ENCODE measurements at regions not wholly inside any gene's neighbourhood (a gene's known extent, or its start where the extent isn't known, plus 50 kb on each side); places are given as distances from the start of the nearest gene placed in this dataset.

DNA sequence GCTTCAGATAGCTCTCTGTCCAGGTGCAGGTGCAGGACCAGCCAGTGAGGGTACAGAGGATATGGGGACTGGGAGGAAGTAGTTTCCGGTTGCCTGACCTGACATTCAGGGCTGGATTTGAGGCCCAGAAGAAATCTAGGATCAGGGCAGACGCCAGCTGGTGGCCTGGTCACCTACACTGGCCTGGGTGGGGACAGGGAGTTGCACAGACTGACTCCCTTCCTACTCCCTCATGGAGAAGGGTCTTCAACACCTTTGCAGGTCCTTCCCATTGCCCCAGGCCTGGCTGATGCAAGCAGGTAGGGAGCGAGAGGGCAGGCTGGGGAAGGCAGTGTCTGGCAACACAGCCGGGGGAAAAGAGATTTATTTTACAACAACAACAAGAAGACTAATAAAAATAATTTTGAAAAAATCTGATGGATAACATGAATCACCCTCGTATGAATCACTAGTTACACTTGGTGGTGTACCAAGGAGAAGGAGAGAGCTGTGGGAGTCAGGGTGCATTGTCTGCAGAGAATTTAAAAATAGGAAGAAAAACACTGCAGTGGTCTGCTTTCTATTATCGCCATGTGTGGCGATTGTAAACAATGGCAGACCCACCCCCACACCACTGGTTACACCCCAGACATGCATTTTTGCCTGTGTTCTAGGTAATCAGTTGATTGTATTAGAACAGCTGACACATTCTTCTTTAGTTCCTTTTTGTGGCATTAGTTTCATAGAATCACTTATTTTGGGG, 62.3 kb upstream of the SNX9 start:
- no peak overlapping the region for H3K4me3 ChIP-seq
- no peaks in the 10 kb centered on the region for H3K27me3 ChIP-seq
- peak overlapping the region in 2 of 5 donors; percentile 32 to 46 for H3K27ac ChIP-seq
- no peaks in the 10 kb centered on the region for H3K36me3 ChIP-seq (replicated peaks in 1 of 2)
- intact Hi-C loops (cut with DNase I), result loop anchor here in 1 of 2 donors (5.0 kb wide), 1 partner anchor 312 kb away; no protein-coding TSS in a partner anchor
- TF ChIP-seq, protein P1, sequence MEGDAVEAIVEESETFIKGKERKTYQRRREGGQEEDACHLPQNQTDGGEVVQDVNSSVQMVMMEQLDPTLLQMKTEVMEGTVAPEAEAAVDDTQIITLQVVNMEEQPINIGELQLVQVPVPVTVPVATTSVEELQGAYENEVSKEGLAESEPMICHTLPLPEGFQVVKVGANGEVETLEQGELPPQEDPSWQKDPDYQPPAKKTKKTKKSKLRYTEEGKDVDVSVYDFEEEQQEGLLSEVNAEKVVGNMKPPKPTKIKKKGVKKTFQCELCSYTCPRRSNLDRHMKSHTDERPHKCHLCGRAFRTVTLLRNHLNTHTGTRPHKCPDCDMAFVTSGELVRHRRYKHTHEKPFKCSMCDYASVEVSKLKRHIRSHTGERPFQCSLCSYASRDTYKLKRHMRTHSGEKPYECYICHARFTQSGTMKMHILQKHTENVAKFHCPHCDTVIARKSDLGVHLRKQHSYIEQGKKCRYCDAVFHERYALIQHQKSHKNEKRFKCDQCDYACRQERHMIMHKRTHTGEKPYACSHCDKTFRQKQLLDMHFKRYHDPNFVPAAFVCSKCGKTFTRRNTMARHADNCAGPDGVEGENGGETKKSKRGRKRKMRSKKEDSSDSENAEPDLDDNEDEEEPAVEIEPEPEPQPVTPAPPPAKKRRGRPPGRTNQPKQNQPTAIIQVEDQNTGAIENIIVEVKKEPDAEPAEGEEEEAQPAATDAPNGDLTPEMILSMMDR (IDR thresholded peaks at IDR 0.05), result no peak
- TF ChIP-seq POLR2A (IDR thresholded peaks at IDR 0.05), result no peak
- no peaks in the 10 kb centered on the region for H3K9me3 ChIP-seq (replicated peaks in 1 of 3)
- 64 to 77% (median 67%) methylated on average over 7 of the region's 7 CpGs for WGBS, 4 donors
- peaks cover 30 to 49% of the 10 kb centered on the region in 2 donors for H3K4me1 ChIP-seq (replicated peaks in 1 of 2)
- DNase-seq, result no peak

DNA sequence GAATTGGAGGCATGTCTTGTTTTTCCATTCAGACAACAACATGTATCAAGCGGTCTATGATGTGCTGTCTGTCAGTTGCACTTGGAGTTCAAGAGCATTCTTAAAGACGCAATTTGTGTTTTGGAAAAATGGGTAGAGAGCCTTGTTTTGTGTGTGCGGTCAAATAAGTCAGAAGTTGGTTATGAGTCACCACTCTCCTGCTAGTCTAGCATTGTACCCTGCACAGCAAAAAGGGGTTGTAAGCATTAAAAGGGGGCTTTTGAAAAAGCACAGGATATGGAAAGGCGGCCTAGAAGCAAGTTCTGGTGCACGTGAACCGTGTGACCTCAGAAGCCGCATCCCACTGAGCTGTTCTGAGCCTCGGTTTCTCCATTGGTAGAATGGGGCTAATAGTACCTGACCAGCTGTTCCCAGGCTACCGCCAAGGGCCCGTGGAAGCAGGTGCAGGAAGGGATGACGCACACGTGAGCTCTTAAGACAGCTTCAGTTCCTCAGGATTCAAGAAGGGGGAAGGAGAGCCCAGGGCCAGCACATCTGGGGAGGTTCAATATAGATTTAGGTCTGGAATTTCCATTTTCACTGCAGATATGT, 61.6 kb upstream of the SNX9 start:
- Histone ChIP-seq H3K27me3 (no peaks in the 10 kb centered on the region), H3K4me3 (no peak overlapping the region), H3K9me3 (replicated peaks in 1 of 3) (no peaks in the 10 kb centered on the region), H3K4me1 (replicated peaks in 1 of 2) (peaks cover 30 to 49% of the 10 kb centered on the region in 2 donors), H3K36me3 (replicated peaks in 1 of 2) (no peaks in the 10 kb centered on the region), H3K27ac (peak overlapping the region in 2 of 5 donors; percentile 32 to 46)
- intact Hi-C loops (cut with DNase I), result loop anchor here in 1 of 2 donors (5.0 kb wide), 1 partner anchor 311 kb away; no protein-coding TSS in a partner anchor
- 72 to 87% (median 82%) methylated on average over 12 of the region's 12 CpGs for WGBS, 4 donors
- no peak for TF ChIP-seq POLR2A (IDR thresholded peaks at IDR 0.05)
- TF ChIP-seq, protein P1 (IDR thresholded peaks at IDR 0.05), result no peak
- DNase-seq, result no peak

DNA sequence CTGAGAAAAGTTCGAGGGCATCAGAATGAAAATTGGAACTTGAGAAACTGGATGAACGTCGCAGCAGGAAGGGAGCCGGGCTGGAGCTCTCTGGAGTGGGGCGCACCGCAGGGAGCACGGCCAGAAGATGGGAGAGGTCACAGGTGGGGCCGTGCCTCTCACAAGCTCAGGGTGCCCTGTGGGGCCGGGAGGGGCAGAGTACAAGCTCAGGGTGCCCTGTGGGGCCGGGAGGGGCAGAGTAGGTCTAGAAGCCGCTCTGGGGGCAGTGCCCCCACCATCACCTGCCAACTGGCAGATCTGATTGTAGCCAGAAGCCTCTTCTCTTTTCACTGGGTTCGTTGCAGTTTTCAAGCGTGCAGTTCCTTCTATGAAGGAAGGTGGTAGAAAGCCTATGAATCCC, 61.1 kb upstream of the SNX9 start:
- no peaks in the 10 kb centered on the region for H3K9me3 ChIP-seq (replicated peaks in 1 of 3)
- 75 to 92% (median 88%) methylated on average over 12 to 13 of the region's 13 CpGs for WGBS, 4 donors
- H3K4me3 ChIP-seq, result no peak overlapping the region
- H3K27me3 ChIP-seq, result no peaks in the 10 kb centered on the region
- TF ChIP-seq, protein P1 (IDR thresholded peaks at IDR 0.05), result no peak
- TF ChIP-seq POLR2A (IDR thresholded peaks at IDR 0.05), result no peak
- DNase-seq, result peak in 1 of 7 donors; percentile 48
- peaks cover 28 to 47% of the 10 kb centered on the region in 2 donors for H3K4me1 ChIP-seq (replicated peaks in 1 of 2)
- no peaks in the 10 kb centered on the region for H3K36me3 ChIP-seq (replicated peaks in 1 of 2)
- intact Hi-C loops (cut with DNase I), result loop anchor here in 1 of 2 donors (5.0 kb wide), 1 partner anchor 310 kb away; no protein-coding TSS in a partner anchor
- peak overlapping the region in 2 of 5 donors; percentile 32 to 46 for H3K27ac ChIP-seq

DNA sequence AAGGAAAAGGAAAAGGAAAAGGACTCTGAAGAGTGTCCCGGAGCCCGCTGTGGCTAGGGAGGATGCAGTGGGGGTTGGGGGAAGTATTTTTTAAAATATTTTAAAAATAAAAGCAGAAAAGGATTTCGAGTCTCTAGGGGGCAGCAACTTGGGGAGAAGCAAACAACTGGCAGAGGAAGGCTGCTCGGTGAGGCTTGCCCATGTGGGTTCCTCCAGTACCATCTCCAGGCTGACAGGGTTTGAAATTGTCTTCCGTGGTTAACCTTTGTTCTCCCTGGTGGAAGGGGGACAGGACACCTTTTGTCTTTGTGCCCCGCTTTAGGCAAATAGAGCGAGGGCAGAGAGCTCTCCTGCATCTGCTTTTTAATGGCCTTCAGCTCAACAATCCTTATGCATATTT, 60.4 kb upstream of the SNX9 start:
- Histone ChIP-seq H3K4me3 (no peak overlapping the region), H3K27me3 (no peaks in the 10 kb centered on the region), H3K9me3 (replicated peaks in 1 of 3) (no peaks in the 10 kb centered on the region), H3K36me3 (replicated peaks in 1 of 2) (no peaks in the 10 kb centered on the region), H3K4me1 (replicated peaks in 1 of 2) (peaks cover 27 to 44% of the 10 kb centered on the region in 2 donors), H3K27ac (peak overlapping the region in 2 of 5 donors; percentile 80)
- intact Hi-C loops (cut with DNase I), result loop anchor here in 1 of 2 donors (5.0 kb wide), 1 partner anchor 310 kb away; no protein-coding TSS in a partner anchor
- 59 to 63% (median 60%) methylated on average over 7 of the region's 7 CpGs for WGBS, 4 donors
- TF ChIP-seq, protein P1 (IDR thresholded peaks at IDR 0.05), result no peak
- TF ChIP-seq POLR2A (IDR thresholded peaks at IDR 0.05), result no peak
- DNase-seq, result no peak
